DOHH2 (cell line): ENCODE measurements at regions not wholly inside any gene's neighbourhood (a gene's known extent, or its start where the extent isn't known, plus 50 kb on each side); places are given as distances from the start of the nearest gene placed in this dataset.
"Not testable (repeated sequence)": the region's sequence is repeated elsewhere in the genome, so short reads cannot be mapped to it uniquely, and the experiment has no call there.

Experiments
- H3F3A ChIP-seq: fragments of 200-600 bp; sonication (generic), shearing (Covaris generic); 2 replicates; pipeline ENCODE4 v1.6.0; 2016; ENCODE audit warnings: antibody characterized with exemption, mild to moderate bottlenecking; ENCODE audit not compliant: control insufficient read depth, insufficient read depth
- H3K27ac ChIP-seq: fragments of 200-600 bp; sonication (generic); 2 replicates; pipeline ENCODE4 v1.5.1; 2014; ENCODE audit warnings: low read depth, mild to moderate bottlenecking, low read length, moderate library complexity
- H3K27me3 ChIP-seq: fragments of 200-600 bp; sonication (generic); 2 replicates; pipeline ENCODE4 v1.6.1; 2014; ENCODE audit warnings: mild to moderate bottlenecking, low read length, mixed read lengths; ENCODE audit not compliant: control insufficient read depth
- H3K36me3 ChIP-seq: fragments of 200-600 bp; sonication (generic); 2 replicates; pipeline ENCODE4 v1.6.1; 2014; ENCODE audit warnings: mild to moderate bottlenecking, low read length, moderate library complexity, mixed read lengths; ENCODE audit not compliant: control insufficient read depth
- H3K4me1 ChIP-seq: fragments of 200-600 bp; sonication (generic); 2 replicates; pipeline ENCODE4 v1.6.1; 2014; ENCODE audit warnings: mild to moderate bottlenecking, low read length, mixed read lengths; ENCODE audit not compliant: control insufficient read depth
- H3K4me2 ChIP-seq: fragments of 200-600 bp; sonication (generic); 2 replicates; pipeline ENCODE4 v1.6.0; 2014; ENCODE audit warnings: mild to moderate bottlenecking, low read length, moderate library complexity
- H3K4me3 ChIP-seq: fragments of 200-600 bp; sonication (generic); 2 replicates; pipeline ENCODE4 v1.5.1; 2014; ENCODE audit warnings: mild to moderate bottlenecking, low read length, mixed read lengths
- H3K79me2 ChIP-seq: fragments of 200-600 bp; sonication (generic); 2 replicates; pipeline ENCODE4 v1.6.1; 2014; ENCODE audit warnings: mild to moderate bottlenecking, low read length, mixed read lengths; ENCODE audit not compliant: control insufficient read depth
- H3K9me2 ChIP-seq: fragments of 200-600 bp; sonication (generic); replicated peaks from 2 replicates; pipeline ENCODE4 v1.6.1; 2014; ENCODE audit warnings: mild to moderate bottlenecking, low read length, mixed read lengths; ENCODE audit not compliant: control insufficient read depth
- H3K9me3 ChIP-seq: fragments of 200-600 bp; sonication (generic); 2 replicates; pipeline ENCODE4 v1.6.1; 2014; ENCODE audit warnings: antibody characterized with exemption, low read length, mixed read lengths; ENCODE audit not compliant: control insufficient read depth, insufficient read depth
- H4K20me1 ChIP-seq: fragments of 200-600 bp; sonication (generic); 2 replicates; pipeline ENCODE4 v1.6.0; 2014; ENCODE audit warnings: low read depth, mild to moderate bottlenecking, antibody characterized with exemption, low read length, moderate library complexity; ENCODE audit not compliant: control insufficient read depth, insufficient read depth

GRCh38 chr16:33913601-33914000, 454.2 kb downstream of the TP53TG3F start:
- H3K36me3 ChIP-seq, H3K9me2 ChIP-seq, H3K4me3 ChIP-seq, H3K79me2 ChIP-seq, H3K4me1 ChIP-seq, H4K20me1 ChIP-seq, H3K27me3 ChIP-seq, H3K9me3 ChIP-seq, H3K27ac ChIP-seq, H3K4me2 ChIP-seq, H3F3A ChIP-seq: not testable (repeated sequence)

GRCh38 chr16:33920761-33921545, 461.5 kb downstream of the TP53TG3F start:
- H3K4me1 ChIP-seq, H4K20me1 ChIP-seq, H3K27ac ChIP-seq, H3K4me2 ChIP-seq, H3K9me3 ChIP-seq, H3F3A ChIP-seq, H3K27me3 ChIP-seq, H3K9me2 ChIP-seq, H3K36me3 ChIP-seq, H3K4me3 ChIP-seq, H3K79me2 ChIP-seq: not testable (repeated sequence)

GRCh38 chr16:33922914-33923313, 463.5 kb downstream of the TP53TG3F start:
- H3K9me2 ChIP-seq, H3K27ac ChIP-seq, H3K27me3 ChIP-seq, H3F3A ChIP-seq, H4K20me1 ChIP-seq, H3K4me3 ChIP-seq, H3K4me1 ChIP-seq, H3K36me3 ChIP-seq, H3K79me2 ChIP-seq, H3K4me2 ChIP-seq, H3K9me3 ChIP-seq: not testable (repeated sequence)

- not testable (repeated sequence) for H3K4me2 ChIP-seq, H4K20me1 ChIP-seq, H3F3A ChIP-seq, H3K4me1 ChIP-seq, H3K79me2 ChIP-seq, H3K9me3 ChIP-seq, H3K36me3 ChIP-seq, H3K27ac ChIP-seq, H3K9me2 ChIP-seq, H3K27me3 ChIP-seq, H3K4me3 ChIP-seq
Observed at GRCh38 chr16:33928026-33928425, 468.6 kb downstream of the TP53TG3F start.

- H3K4me3 ChIP-seq, H3K27ac ChIP-seq, H3K9me2 ChIP-seq, H3K79me2 ChIP-seq, H3K4me2 ChIP-seq, H3K4me1 ChIP-seq, H3K36me3 ChIP-seq, H3K9me3 ChIP-seq, H3F3A ChIP-seq, H3K27me3 ChIP-seq, H4K20me1 ChIP-seq: not testable (repeated sequence)
Observed at GRCh38 chr16:33932191-33932590, 472.8 kb downstream of the TP53TG3F start.

- H3K36me3 ChIP-seq, H3K27me3 ChIP-seq, H3K4me3 ChIP-seq, H3K4me1 ChIP-seq, H3K79me2 ChIP-seq, H3K27ac ChIP-seq, H3K9me2 ChIP-seq, H3K4me2 ChIP-seq, H3F3A ChIP-seq, H4K20me1 ChIP-seq, H3K9me3 ChIP-seq: not testable (repeated sequence)
Observed at GRCh38 chr16:33933039-33933438, 473.6 kb downstream of the TP53TG3F start.

GRCh38 chr16:33935766-33936165, 476.4 kb downstream of the TP53TG3F start:
- not testable (repeated sequence) for H3F3A ChIP-seq, H3K4me1 ChIP-seq, H3K9me2 ChIP-seq, H3K4me3 ChIP-seq, H3K79me2 ChIP-seq, H3K27ac ChIP-seq, H3K4me2 ChIP-seq, H3K9me3 ChIP-seq, H4K20me1 ChIP-seq, H3K27me3 ChIP-seq, H3K36me3 ChIP-seq

GRCh38 chr16:33938097-33938496, 478.7 kb downstream of the TP53TG3F start:
- not testable (repeated sequence) for H3K9me3 ChIP-seq, H4K20me1 ChIP-seq, H3K36me3 ChIP-seq, H3K4me3 ChIP-seq, H3K79me2 ChIP-seq, H3F3A ChIP-seq, H3K9me2 ChIP-seq, H3K27me3 ChIP-seq, H3K27ac ChIP-seq, H3K4me1 ChIP-seq, H3K4me2 ChIP-seq
